PC-3 (cell line): ENCODE measurements at regions not wholly inside any gene's neighbourhood (a gene's known extent, or its start where the extent isn't known, plus 50 kb on each side); places are given as distances from the start of the nearest gene placed in this dataset.

Experiments
- ATAC-seq: fragments of 200-7000 bp; cut with Tn5 transposase; 2 replicates; pipeline ENCODE4 v1.9.1; 2020; ENCODE audit warnings: mild to moderate bottlenecking, moderate library complexity
- BruUV-seq: library from RNA; stranded (reverse); fragments of 400-500 nt; replicated peaks from 2 replicates; lab custom pipeline; 2021; lab: Mats Ljungman, UMichigan
- CTCF ChIA-PET: fragments of 300-600 bp; sonication (Branson Sonifier 250); formaldehyde crosslinking; loops from one replicate; lab custom pipeline; 2022; ENCODE audit warnings: antibody characterized with exemption; lab: Charles Lee
- POLR2A ChIA-PET: fragments of 300-600 bp; sonication (Branson Sonifier 250); formaldehyde crosslinking; loops from one replicate; lab custom pipeline; 2022; ENCODE audit warnings: antibody characterized with exemption; ENCODE audit not compliant: unreplicated experiment; lab: Charles Lee
- DNase-seq: peaks from one replicate; pipeline ENCODE4 v3.0.0-alpha.2; 2015
- H2AFZ ChIP-seq: fragments of 300-600 bp; sonication (generic); 2 replicates; pipeline ENCODE4 v1.6.0; 2016; ENCODE audit warnings: antibody characterized with exemption, low read length
- H3F3A ChIP-seq: fragments of 300-600 bp; sonication (generic); one replicate; pipeline ENCODE4 v1.6.0; 2017; ENCODE audit warnings: antibody characterized with exemption, low read length, control low read depth, mild to moderate bottlenecking; ENCODE audit not compliant: unreplicated experiment
- H3K27ac ChIP-seq: fragments of 300-600 bp; sonication (generic); 2 replicates; pipeline ENCODE4 v1.5.1; 2016; ENCODE audit warnings: mild to moderate bottlenecking, low read length
- H3K27me3 ChIP-seq: fragments of 300-600 bp; sonication (generic); 2 replicates; pipeline ENCODE4 v1.6.1; 2016; ENCODE audit warnings: low read length, mixed read lengths
- H3K36me3 ChIP-seq: fragments of 300-600 bp; sonication (generic); 2 replicates; pipeline ENCODE4 v1.6.1; 2016; ENCODE audit warnings: low read depth, mixed run types, low read length, mixed read lengths
- H3K4me1 ChIP-seq: fragments of 300-600 bp; sonication (generic); 2 replicates; pipeline ENCODE4 v1.5.1; 2016; ENCODE audit warnings: low read length; ENCODE audit not compliant: insufficient read depth
- H3K4me2 ChIP-seq: fragments of 300-600 bp; sonication (generic); 2 replicates; pipeline ENCODE4 v1.6.0; 2016; ENCODE audit warnings: low read length
- H3K4me3 ChIP-seq: fragments of 300-600 bp; sonication (generic); 2 replicates; pipeline ENCODE4 v1.5.1; 2016; ENCODE audit warnings: mild to moderate bottlenecking, low read length, mixed read lengths
- H3K79me2 ChIP-seq: fragments of 300-600 bp; sonication (generic); 2 replicates; pipeline ENCODE4 v1.6.1; 2017; ENCODE audit warnings: low read length, mixed read lengths
- H3K9ac ChIP-seq: fragments of 300-600 bp; sonication (generic); 2 replicates; pipeline ENCODE4 v1.6.0; 2016; ENCODE audit warnings: mild to moderate bottlenecking, low read length
- H3K9me2 ChIP-seq: fragments of 300-600 bp; sonication (generic); replicated peaks from 2 replicates; pipeline ENCODE4 v1.6.1; 2016; ENCODE audit warnings: mixed run types, low read length, mixed read lengths
- H3K9me3 ChIP-seq: fragments of 300-600 bp; sonication (generic); 2 replicates; pipeline ENCODE4 v1.6.1; 2016; ENCODE audit warnings: low read length, mixed read lengths
- H4K20me1 ChIP-seq: fragments of 300-600 bp; sonication (generic); 2 replicates; pipeline ENCODE4 v1.6.1; 2016; ENCODE audit warnings: low read length, mixed read lengths
- CTCF ChIP-seq: fragments of 300-600 bp; sonication (generic); conservative IDR thresholded peaks from 2 replicates; pipeline ENCODE4 v1.5.1; 2017; ENCODE audit warnings: antibody characterized with exemption, low read depth, mild to moderate bottlenecking, low read length
- EZH2 ChIP-seq: fragments of 300-600 bp; sonication (generic); IDR thresholded peaks from one replicate; pipeline ENCODE4 v1.6.1; 2017; ENCODE audit warnings: antibody characterized with exemption, mild to moderate bottlenecking, low read length; ENCODE audit not compliant: unreplicated experiment
- EZH2phosphoT487 ChIP-seq: fragments of 300-600 bp; sonication (generic); IDR thresholded peaks from 2 replicates; pipeline ENCODE4 v1.6.1; 2018; ENCODE audit warnings: mild to moderate bottlenecking, antibody characterized with exemption, low read length, borderline replicate concordance
- intact Hi-C: fragments of 100-400 bp; cut with micrococcal nuclease; formaldehyde crosslinking; loops from 2 replicates; pipeline ENCODE4 v1.9.0; 2023

GRCh38 chr15:69544365-69545113 is 91.9 kb downstream of the RPLP1 start:
- BruUV-seq, result no TSS peak
- no peaks in the 10 kb centered on the region for H3K79me2 ChIP-seq
- H3F3A ChIP-seq, result no peaks in the 10 kb centered on the region
- no peak overlapping the region for H2AFZ ChIP-seq
- no peaks in the 10 kb centered on the region for H3K27me3 ChIP-seq
- CTCF ChIA-PET, result no interaction called here
- no peak overlapping the region for H3K4me2 ChIP-seq
- no peaks in the 10 kb centered on the region for H3K9me3 ChIP-seq
- POLR2A ChIA-PET, result no interaction called here
- no peak overlapping the region for H3K4me3 ChIP-seq
- no peaks in the 10 kb centered on the region for H3K9me2 ChIP-seq
- H4K20me1 ChIP-seq, result no peaks in the 10 kb centered on the region
- H3K9ac ChIP-seq, result no peak overlapping the region
- TF ChIP-seq CTCF (no peak), EZH2phosphoT487 (no peak)
- ATAC-seq (no peak), DNase-seq (no peak)
- no peak overlapping the region for H3K27ac ChIP-seq
- intact Hi-C loops, result no loop called here
- H3K36me3 ChIP-seq, result no peaks in the 10 kb centered on the region
- H3K4me1 ChIP-seq, result no peaks in the 10 kb centered on the region

DNA sequence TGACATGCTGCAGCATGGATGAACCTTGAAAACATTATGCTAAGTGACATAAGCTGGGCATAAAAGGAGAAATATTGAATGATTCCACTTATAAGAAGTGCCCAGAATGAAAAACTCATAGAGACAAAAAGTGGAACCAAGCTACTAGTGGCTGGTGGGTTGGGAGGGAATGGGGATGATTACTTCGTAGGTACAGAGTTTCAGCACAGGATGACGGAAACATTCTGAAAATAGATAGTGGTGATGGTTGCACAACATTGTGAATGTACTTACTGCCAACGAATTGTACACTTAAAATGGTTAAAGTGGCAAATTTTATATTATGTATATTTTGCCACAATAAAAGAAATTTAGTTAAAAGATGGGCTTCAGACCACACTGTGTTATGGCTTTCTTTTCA is 93.6 kb downstream of the RPLP1 start:
- H3K4me3 ChIP-seq, result no peak overlapping the region

GRCh38 chr15:69548395-69549180 is 96.0 kb downstream of the RPLP1 start:
- Histone ChIP-seq H4K20me1 (no peaks in the 10 kb centered on the region), H3K79me2 (no peaks in the 10 kb centered on the region), H2AFZ (no peak overlapping the region), H3F3A (no peaks in the 10 kb centered on the region), H3K4me3 (no peak overlapping the region), H3K9me3 (peaks cover 13% of the 10 kb centered on the region), H3K9ac (no peak overlapping the region), H3K4me1 (0 out of 2 replicates have a peak, but pooled peaks cover under 1% of the 10 kb centered on the region), H3K9me2 (no peaks in the 10 kb centered on the region), H3K27ac (no peak overlapping the region), H3K4me2 (no peak overlapping the region), H3K36me3 (no peaks in the 10 kb centered on the region), H3K27me3 (no peaks in the 10 kb centered on the region)
- intact Hi-C loops, result no loop called here
- ATAC-seq (no peak), DNase-seq (no peak)
- ChIA-PET CTCF (no interaction called here), POLR2A (no interaction called here)
- BruUV-seq, result no TSS peak
- no peak for TF ChIP-seq EZH2phosphoT487
- no peak for TF ChIP-seq EZH2
- no peak for TF ChIP-seq CTCF

More for the DNA sequence above, 93.6 kb downstream of the RPLP1 start:
- Histone ChIP-seq H3K27ac (no peak overlapping the region), H3F3A (no peaks in the 10 kb centered on the region), H3K4me2 (no peak overlapping the region), H3K4me1 (no peaks in the 10 kb centered on the region), H4K20me1 (no peaks in the 10 kb centered on the region), H3K9me3 (peaks cover 1% of the 10 kb centered on the region; the same call in 1 of the 2 replicates), H3K9ac (no peak overlapping the region), H3K27me3 (no peaks in the 10 kb centered on the region), H3K36me3 (no peaks in the 10 kb centered on the region), H2AFZ (no peak overlapping the region), H3K9me2 (no peaks in the 10 kb centered on the region), H3K79me2 (no peaks in the 10 kb centered on the region)
- TF ChIP-seq EZH2phosphoT487, result no peak
- no peak for TF ChIP-seq EZH2
- no TSS peak for BruUV-seq
- ChIA-PET CTCF (no interaction called here), POLR2A (no interaction called here)
- DNase-seq (no peak), ATAC-seq (no peak)
- intact Hi-C loops, result no loop called here
